Epithelial cell of prostate (primary cell): ENCODE measurements at regions not wholly inside any gene's neighbourhood (a gene's known extent, or its start where the extent isn't known, plus 50 kb on each side); places are given as distances from the start of the nearest gene placed in this dataset.
"Not testable (repeated sequence)": the region's sequence is repeated elsewhere in the genome, so short reads cannot be mapped to it uniquely, and the experiment has no call there.

Source experiments
- DNase-seq: peaks from one replicate; pipeline ENCODE4 v3.0.0-alpha.2; 2011; ENCODE audit warnings: low read depth, low spot score
- H3K27ac ChIP-seq: fragments of 450-650 bp; 2 replicates; pipeline ENCODE4 v1.5.1; 2017; ENCODE audit warnings: mild to moderate bottlenecking

- H3K27ac ChIP-seq, result peak overlapping the region; percentile 9
- DNase-seq, result peak; percentile 74
These were observed 188.9 kb upstream of the SESN3 start for GRCh38 chr11:95419915-95420314.

- DNase-seq, result no peak
- no peak overlapping the region for H3K27ac ChIP-seq
These were observed 187.9 kb upstream of the SESN3 start for GRCh38 chr11:95418916-95419315.

- no peak for DNase-seq
- no peak overlapping the region for H3K27ac ChIP-seq
These were observed 186.8 kb upstream of the SESN3 start for GRCh38 chr11:95417832-95418231.

- no peak overlapping the region for H3K27ac ChIP-seq
- DNase-seq, result no peak
These were observed 184.9 kb upstream of the SESN3 start for GRCh38 chr11:95415837-95416304.

GRCh38 chr11:95414217-95414616 is 183.2 kb upstream of the SESN3 start:
- no peak overlapping the region for H3K27ac ChIP-seq
- DNase-seq, result no peak

- H3K27ac ChIP-seq, result no peak overlapping the region
- DNase-seq, result no peak
These were observed 182.8 kb upstream of the SESN3 start for GRCh38 chr11:95413761-95414160.

GRCh38 chr11:95413021-95413420 is 182.0 kb upstream of the SESN3 start:
- H3K27ac ChIP-seq, result no peak overlapping the region
- DNase-seq, result no peak

- DNase-seq, result peak; percentile 44
- H3K27ac ChIP-seq, result peak overlapping the region; percentile 30
These were observed 181.1 kb upstream of the SESN3 start for GRCh38 chr11:95412074-95412473.

GRCh38 chr11:95410707-95411106 is 179.7 kb upstream of the SESN3 start:
- H3K27ac ChIP-seq, DNase-seq: not testable (repeated sequence)

GRCh38 chr11:95406271-95406670 is 175.3 kb upstream of the SESN3 start:
- no peak for DNase-seq
- no peak overlapping the region for H3K27ac ChIP-seq

GRCh38 chr11:95404370-95404769 is 173.4 kb upstream of the SESN3 start:
- DNase-seq, result no peak
- no peak overlapping the region for H3K27ac ChIP-seq

- no peak for DNase-seq
- no peak overlapping the region for H3K27ac ChIP-seq
These were observed 167.6 kb upstream of the SESN3 start for GRCh38 chr11:95398437-95399112.

- no peak for DNase-seq
- H3K27ac ChIP-seq, result no peak overlapping the region
These were observed 161.6 kb upstream of the SESN3 start for GRCh38 chr11:95392644-95393043.

GRCh38 chr11:95389427-95389826 is 158.4 kb upstream of the SESN3 start:
- DNase-seq, result no peak
- no peak overlapping the region for H3K27ac ChIP-seq

- H3K27ac ChIP-seq, result no peak overlapping the region
- no peak for DNase-seq
These were observed 157.1 kb upstream of the SESN3 start for GRCh38 chr11:95388086-95388485.

- H3K27ac ChIP-seq, result no peak overlapping the region
- no peak for DNase-seq
These were observed 156.3 kb upstream of the SESN3 start for GRCh38 chr11:95387325-95387724.

- no peak for DNase-seq
These were observed 154.6 kb upstream of the SESN3 start for GRCh38 chr11:95385577-95385976.

GRCh38 chr11:95379479-95379878 is 148.5 kb upstream of the SESN3 start:
- no peak for DNase-seq
- H3K27ac ChIP-seq, result no peak overlapping the region

More at GRCh38 chr11:95385577-95385976, 154.6 kb upstream of the SESN3 start:
- no peak overlapping the region for H3K27ac ChIP-seq

- no peak overlapping the region for H3K27ac ChIP-seq
- DNase-seq, result no peak
These were observed 147.8 kb upstream of the SESN3 start for GRCh38 chr11:95378789-95379188.

- H3K27ac ChIP-seq, result no peak overlapping the region
- DNase-seq, result no peak
These were observed 147.1 kb upstream of the SESN3 start for GRCh38 chr11:95378111-95378510.

- H3K27ac ChIP-seq, result no peak overlapping the region
- DNase-seq, result peak; percentile 60
These were observed 144.9 kb upstream of the SESN3 start for GRCh38 chr11:95375886-95376285.

GRCh38 chr11:95375451-95375850 is 144.4 kb upstream of the SESN3 start:
- no peak overlapping the region for H3K27ac ChIP-seq
- DNase-seq, result no peak
